Natural killer cell treated with Interleukin-12 subunit alpha and Interleukin-12 subunit beta and Interleukin-15 and Interleukin-18, amount 100 ng/mL, for 72 hours (primary cell): ENCODE measurements at regions not wholly inside any gene's neighbourhood (a gene's known extent, or its start where the extent isn't known, plus 50 kb on each side); places are given as distances from the start of the nearest gene placed in this dataset.

ENCODE experiments used
- ATAC-seq, 2 donors: fragments of 150-1000 bp; cut with Tn5 transposase in 1 of 2; sonication (Bioruptor Pico), chemical (Tn5 transposase) in 1 of 2; 2 replicates each; pipeline ENCODE4 v1.10.0; 2021
- DNase-seq: peaks from one replicate; pipeline ENCODE4 v3.0.0; 2022; ENCODE audit warnings: low spot score
- H3K27ac Mint-ChIP-seq, 2 donors: 1 replicate in 1 of 2; 2 replicates in 1 of 2; pipeline ENCODE4 v1.8.0; 2022; ENCODE audit warnings: mixed read lengths in 2 of 2, mild to moderate bottlenecking in 1 of 2, moderate library complexity in 1 of 2
- H3K27me3 Mint-ChIP-seq, 2 donors: 1 replicate in 1 of 2; 2 replicates in 1 of 2; pipeline ENCODE4 v1.8.0; 2022; ENCODE audit warnings: mixed read lengths in 2 of 2
- H3K36me3 Mint-ChIP-seq: one replicate; pipeline ENCODE4 v1.8.0; 2022; ENCODE audit warnings: mixed read lengths
- H3K4me1 Mint-ChIP-seq, 2 donors: 1 replicate in 1 of 2; 2 replicates in 1 of 2; pipeline ENCODE4 v1.8.0; 2022; ENCODE audit warnings: low read depth in 2 of 2, mixed read lengths in 2 of 2, mild to moderate bottlenecking in 1 of 2
- H3K4me3 Mint-ChIP-seq: one replicate; pipeline ENCODE4 v1.8.0; 2022; ENCODE audit warnings: mixed read lengths
- H3K9me3 Mint-ChIP-seq: 2 replicates; pipeline ENCODE4 v1.8.0; 2022; ENCODE audit warnings: mixed read lengths

DNA sequence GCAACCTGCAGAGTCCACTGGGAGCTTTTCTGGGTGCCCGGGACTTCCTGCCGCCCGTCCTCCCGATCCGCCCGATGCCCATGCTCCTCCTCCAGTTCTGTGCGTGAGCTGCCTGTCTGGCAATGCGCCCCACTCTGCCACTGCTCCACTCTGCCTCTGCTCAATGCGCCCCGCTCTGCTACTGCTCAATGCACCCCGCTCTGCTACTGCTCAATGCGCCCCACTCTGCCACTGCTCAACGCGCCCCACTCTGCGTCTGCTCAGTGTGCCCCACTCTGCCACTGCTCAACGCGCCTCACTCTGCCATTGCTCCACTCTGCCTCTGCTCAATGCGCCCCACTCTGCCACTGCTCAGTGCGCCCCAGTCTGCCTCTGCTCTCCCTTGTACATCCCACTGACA is 436.0 kb downstream of the NR2F1-AS1 start:
- Mint-ChIP-seq H3K36me3 (no peaks in the 10 kb centered on the region), H3K4me3 (no peak overlapping the region)

DNA sequence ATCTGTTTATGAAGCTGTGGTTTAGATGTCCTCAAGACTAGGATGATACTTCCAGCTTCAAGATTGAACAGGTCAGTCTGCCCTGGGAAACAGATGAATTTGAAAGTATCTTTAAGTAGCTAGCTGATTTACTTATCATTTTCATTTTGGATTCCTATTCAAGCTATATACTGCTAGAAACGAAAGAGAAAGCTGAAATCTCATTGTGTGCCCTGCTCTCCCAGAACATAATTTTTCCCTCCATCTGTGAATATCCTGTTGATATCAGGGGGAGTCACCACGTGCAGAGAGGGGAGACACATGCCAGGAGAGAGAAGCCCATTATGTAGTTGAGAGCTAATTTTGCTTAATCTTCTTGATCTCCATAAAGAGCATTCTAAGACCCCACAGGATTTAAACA is 439.1 kb downstream of the NR2F1-AS1 start:
- no peak overlapping the region for H3K4me3 Mint-ChIP-seq
- H3K36me3 Mint-ChIP-seq = no peaks in the 10 kb centered on the region
- no peaks in the 10 kb centered on the region for H3K27me3 Mint-ChIP-seq
- ATAC-seq (no peak), DNase-seq (no peak)
- no peak overlapping the region for H3K27ac Mint-ChIP-seq
- H3K4me1 Mint-ChIP-seq = no peaks in the 10 kb centered on the region
- H3K9me3 Mint-ChIP-seq = peaks cover 10% of the 10 kb centered on the region

More for the DNA sequence above, 436.0 kb downstream of the NR2F1-AS1 start:
- peaks cover 10% of the 10 kb centered on the region for H3K9me3 Mint-ChIP-seq
- no peak for DNase-seq
- peak in 1 of 2 donors; percentile 36 for ATAC-seq
- no peaks in the 10 kb centered on the region for H3K4me1 Mint-ChIP-seq
- no peak overlapping the region for H3K27ac Mint-ChIP-seq
- H3K27me3 Mint-ChIP-seq = no peaks in the 10 kb centered on the region

DNA sequence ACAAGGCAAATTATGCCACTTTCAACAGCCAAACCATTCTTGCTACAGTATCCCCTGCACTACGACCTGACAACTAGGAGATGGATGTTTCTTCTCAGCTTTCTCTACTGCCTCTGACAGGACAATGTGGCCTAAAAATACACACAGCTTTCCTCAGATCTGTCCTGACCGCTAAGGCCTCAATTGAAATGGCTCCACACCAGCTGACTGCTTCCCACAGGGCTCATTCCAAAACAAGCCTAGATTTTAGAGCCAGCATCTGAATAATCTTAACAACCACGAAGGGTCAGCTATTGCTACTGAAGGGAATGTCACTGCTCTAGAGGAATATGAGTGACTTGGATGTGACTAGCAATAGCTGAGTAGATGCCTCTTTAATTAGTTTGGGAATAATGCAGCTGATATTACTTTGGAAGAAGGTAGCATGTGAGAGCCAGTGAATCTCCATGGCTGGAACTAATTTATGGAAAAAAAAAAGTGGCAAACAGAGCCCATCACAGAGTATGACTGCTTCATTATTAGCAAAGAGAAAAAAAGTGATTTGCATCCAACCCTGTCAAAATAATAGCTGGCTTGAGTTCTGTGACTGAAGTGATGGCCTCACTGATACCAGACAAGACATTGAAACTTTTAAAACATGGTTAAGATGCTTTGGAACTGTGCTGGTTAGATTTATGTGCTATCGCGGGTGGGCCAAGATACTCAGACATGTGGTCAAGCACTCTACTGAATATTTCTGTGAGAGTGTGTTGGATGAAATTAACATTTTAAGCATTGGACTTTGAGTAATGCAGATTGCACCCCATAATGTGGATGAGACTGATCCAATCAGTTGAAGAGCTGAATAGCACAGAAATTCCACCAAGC is 450.2 kb downstream of the NR2F1-AS1 start:
- Mint-ChIP-seq H3K9me3 (no peaks in the 10 kb centered on the region), H3K36me3 (no peaks in the 10 kb centered on the region), H3K4me1 (no peaks in the 10 kb centered on the region), H3K4me3 (no peak overlapping the region), H3K27me3 (no peaks in the 10 kb centered on the region), H3K27ac (no peak overlapping the region)
- DNase-seq = no peak
- no peak for ATAC-seq

DNA sequence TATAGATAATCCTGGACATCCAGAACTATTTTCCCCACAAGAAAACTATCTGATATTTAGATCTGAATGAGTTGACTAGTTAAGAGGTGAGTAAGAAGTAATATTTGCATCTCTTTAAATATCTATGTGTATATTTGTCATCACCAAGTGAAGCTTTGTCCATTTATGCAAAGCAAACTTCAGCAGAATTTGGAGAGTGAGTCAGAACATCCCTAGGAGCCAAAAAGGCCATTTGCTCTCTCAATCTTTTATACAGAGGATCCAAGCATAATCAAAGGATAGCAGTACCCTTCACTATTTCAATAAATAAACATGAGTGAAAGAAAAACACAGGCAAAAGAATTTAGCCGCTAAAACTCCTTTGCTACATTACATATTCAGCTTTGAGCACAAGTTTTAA is 454.4 kb downstream of the NR2F1-AS1 start:
- Mint-ChIP-seq H3K9me3 (peaks cover 3% of the 10 kb centered on the region), H3K27ac (no peak overlapping the region), H3K4me3 (no peak overlapping the region), H3K27me3 (no peaks in the 10 kb centered on the region), H3K36me3 (no peaks in the 10 kb centered on the region), H3K4me1 (no peaks in the 10 kb centered on the region)
- ATAC-seq = no peak
- DNase-seq = no peak

DNA sequence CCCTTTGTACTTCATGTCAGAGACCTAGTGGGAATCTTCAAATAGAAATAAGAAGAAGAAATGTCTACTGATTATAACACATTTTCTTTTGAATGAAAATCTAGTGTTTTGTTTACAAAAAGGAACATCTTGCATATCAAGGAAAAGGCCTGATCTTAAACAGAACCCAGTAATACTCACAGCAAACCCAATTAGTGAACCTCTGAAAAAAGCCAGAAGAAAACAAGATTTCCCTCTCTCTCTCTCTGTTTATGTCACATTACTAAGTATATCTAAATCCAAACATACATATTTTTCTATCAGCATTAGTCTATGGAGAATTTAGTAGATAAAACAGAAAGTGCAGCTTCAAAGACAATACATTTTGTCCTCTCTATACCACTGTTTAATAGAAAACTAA is 457.9 kb downstream of the NR2F1-AS1 start:
- no peak overlapping the region for H3K27ac Mint-ChIP-seq
- H3K4me1 Mint-ChIP-seq = no peaks in the 10 kb centered on the region
- H3K36me3 Mint-ChIP-seq = no peaks in the 10 kb centered on the region
- ATAC-seq (no peak), DNase-seq (no peak)
- H3K27me3 Mint-ChIP-seq = no peaks in the 10 kb centered on the region
- peaks cover 7% of the 10 kb centered on the region for H3K9me3 Mint-ChIP-seq
- H3K4me3 Mint-ChIP-seq = no peak overlapping the region

DNA sequence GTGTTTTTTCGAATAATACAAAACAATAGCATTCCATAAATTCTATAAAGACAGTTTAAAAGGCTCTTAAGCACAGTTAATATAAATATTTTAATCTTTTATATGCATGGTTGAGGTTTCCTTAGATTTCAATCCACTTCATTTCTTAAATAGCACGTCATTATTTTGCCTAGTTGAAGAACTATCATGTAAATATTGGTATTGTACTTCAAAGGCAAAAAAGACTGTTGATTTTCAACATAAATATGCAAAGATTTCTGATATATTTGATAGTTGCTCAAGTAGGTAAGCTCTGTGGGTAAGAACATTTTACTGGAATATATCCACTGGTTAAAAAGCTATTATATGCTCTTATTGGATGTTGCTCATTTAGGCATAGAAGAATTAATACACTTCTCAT is 458.6 kb downstream of the NR2F1-AS1 start:
- Mint-ChIP-seq H3K9me3 (peaks cover 7% of the 10 kb centered on the region), H3K36me3 (no peaks in the 10 kb centered on the region), H3K27me3 (no peaks in the 10 kb centered on the region), H3K27ac (no peak overlapping the region), H3K4me3 (no peak overlapping the region), H3K4me1 (no peaks in the 10 kb centered on the region)
- DNase-seq (no peak), ATAC-seq (no peak)

DNA sequence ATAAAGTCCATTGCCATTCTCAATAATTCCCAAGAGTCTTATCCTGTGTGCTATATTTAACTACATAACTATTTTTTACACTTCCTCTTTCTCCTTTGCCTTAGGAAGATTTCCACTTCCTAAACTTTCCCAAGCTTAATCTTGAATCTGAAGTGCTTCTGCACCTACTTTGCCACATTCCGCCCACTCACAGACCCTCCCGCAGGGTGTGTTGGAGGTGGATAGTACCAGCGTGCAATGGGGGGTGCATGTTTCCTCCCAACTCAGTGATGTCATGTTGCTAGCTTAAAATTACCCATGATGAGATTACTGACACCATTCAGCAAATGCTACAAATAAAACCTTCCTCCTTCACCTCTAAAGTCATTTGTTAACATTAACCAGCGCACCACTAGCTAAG is 460.2 kb downstream of the NR2F1-AS1 start:
- DNase-seq (no peak), ATAC-seq (no peak)
- Mint-ChIP-seq H3K27me3 (no peaks in the 10 kb centered on the region), H3K36me3 (no peaks in the 10 kb centered on the region), H3K4me3 (no peak overlapping the region), H3K4me1 (no peaks in the 10 kb centered on the region), H3K9me3 (peaks cover 10% of the 10 kb centered on the region), H3K27ac (no peak overlapping the region)

DNA sequence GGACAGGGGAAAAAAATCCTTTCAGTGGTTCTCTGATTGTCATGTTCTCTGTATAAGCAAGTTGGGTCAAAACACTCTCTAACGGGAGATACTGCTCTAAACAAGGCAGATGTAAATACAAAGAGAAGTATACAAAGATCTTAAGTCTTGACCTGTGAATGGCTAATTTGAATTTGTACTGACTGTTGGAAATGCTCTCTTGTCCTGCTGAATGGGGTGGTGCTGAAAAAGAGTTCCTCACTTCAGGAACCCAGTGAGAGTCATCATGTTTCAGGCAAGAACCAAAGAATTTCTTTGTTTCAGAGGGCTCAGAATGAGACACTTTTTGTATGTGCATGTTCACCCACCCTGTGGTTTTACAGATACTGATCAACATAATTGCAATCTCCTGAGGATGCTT is 461.0 kb downstream of the NR2F1-AS1 start:
- Mint-ChIP-seq H3K9me3 (peaks cover 7% of the 10 kb centered on the region), H3K27ac (no peak overlapping the region), H3K27me3 (no peaks in the 10 kb centered on the region), H3K36me3 (no peaks in the 10 kb centered on the region), H3K4me1 (no peaks in the 10 kb centered on the region), H3K4me3 (no peak overlapping the region)
- ATAC-seq (no peak), DNase-seq (no peak)

DNA sequence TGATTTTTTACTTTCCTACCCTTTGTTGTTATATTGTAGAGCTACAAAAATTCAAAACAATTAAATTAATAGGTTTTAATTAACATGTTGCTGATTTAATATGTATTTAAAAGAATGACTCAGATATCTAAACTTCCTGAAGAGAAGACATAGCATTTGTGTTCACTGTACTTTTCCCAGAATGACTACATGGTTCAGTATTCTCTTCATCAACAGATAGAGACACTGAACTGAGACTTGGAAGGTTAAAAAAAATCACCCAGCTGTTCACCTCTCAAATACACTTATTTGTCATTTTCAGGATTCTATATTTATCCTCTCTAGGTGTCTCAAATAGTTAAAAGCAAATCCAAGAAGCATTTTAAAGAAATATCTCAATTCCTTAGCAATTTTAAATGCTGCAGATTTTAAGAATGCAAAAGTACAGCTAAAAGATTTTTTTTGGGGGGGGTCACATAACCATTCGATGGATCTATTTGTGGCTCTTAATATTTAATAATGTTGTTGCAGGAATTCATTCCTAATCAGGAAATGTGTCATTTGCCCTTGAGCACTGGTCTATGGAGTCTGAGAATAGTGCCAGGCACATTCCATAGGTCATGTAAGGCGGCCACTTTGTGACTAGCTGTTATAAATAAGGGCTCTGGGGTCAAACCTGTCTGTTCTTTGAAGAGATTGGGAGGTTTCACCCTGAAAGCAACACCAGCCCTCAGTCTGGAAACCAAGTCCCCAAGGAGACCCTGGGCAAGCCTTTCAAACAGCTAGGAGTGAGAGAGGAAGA is 463.1 kb downstream of the NR2F1-AS1 start:
- Mint-ChIP-seq H3K4me1 (no peaks in the 10 kb centered on the region), H3K4me3 (no peak overlapping the region), H3K27me3 (no peaks in the 10 kb centered on the region), H3K27ac (no peak overlapping the region), H3K36me3 (no peaks in the 10 kb centered on the region), H3K9me3 (peaks cover 7% of the 10 kb centered on the region)
- ATAC-seq = no peak
- DNase-seq = no peak

DNA sequence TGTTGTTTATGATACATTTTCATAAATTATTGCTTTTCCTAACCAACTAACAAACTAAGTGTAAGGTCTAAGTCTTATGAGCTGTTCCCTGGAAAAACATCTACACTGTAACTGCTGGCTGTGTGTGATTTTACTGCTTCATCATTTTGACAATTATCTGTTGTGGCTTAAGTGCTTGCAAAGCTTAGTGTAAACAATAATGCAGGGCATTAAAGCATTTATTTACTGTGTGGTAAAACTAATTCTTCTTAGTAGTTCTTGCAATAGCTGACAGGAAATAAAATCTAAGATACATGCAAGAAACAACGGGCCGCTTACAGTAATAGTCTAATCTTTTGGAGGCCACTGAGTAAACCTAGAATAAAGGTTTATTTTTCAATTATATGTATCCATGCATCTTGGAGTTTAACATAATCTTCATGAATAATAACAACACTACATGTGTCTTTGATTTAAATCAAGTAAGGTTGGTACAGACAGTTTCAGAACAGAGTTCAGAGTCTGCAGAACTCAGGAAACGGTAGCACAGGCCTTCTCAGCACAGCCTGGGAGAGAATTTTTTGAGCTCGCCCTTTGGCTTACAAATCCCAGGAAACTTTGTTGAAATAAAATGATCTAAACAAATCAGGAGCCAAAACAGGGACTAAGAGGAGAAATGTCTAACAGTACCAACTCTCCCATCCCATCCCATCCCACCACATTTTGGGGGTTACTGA is 473.1 kb downstream of the NR2F1-AS1 start:
- ATAC-seq (no peak), DNase-seq (no peak)
- H3K27ac Mint-ChIP-seq = no peak overlapping the region
- no peak overlapping the region for H3K4me3 Mint-ChIP-seq
- H3K36me3 Mint-ChIP-seq = no peaks in the 10 kb centered on the region
- no peaks in the 10 kb centered on the region for H3K4me1 Mint-ChIP-seq
- H3K27me3 Mint-ChIP-seq = no peaks in the 10 kb centered on the region
- H3K9me3 Mint-ChIP-seq = peaks cover 4% of the 10 kb centered on the region

DNA sequence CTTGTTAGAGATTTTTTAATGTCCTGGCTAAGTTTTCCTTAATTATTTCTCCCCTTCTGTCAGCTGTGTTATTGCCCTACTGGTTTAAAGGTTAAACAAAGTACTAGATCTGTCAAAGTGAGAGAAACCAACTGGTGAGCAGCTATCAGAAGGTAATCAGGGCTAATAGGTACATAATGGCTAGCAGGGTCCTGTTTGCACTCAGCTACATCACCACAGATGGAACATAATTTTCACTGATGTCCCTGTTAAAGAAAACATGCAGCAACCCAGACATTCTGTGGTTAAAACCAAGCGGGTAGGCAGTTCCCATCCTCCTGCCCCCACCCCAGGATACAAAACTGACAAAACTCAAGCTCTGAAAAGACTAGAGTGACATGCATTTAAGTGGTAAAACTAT is 473.9 kb downstream of the NR2F1-AS1 start:
- Mint-ChIP-seq H3K27ac (no peak overlapping the region), H3K36me3 (no peaks in the 10 kb centered on the region), H3K4me3 (no peak overlapping the region), H3K27me3 (no peaks in the 10 kb centered on the region), H3K4me1 (no peaks in the 10 kb centered on the region), H3K9me3 (peaks cover 4% of the 10 kb centered on the region)
- no peak for ATAC-seq
- DNase-seq = no peak

DNA sequence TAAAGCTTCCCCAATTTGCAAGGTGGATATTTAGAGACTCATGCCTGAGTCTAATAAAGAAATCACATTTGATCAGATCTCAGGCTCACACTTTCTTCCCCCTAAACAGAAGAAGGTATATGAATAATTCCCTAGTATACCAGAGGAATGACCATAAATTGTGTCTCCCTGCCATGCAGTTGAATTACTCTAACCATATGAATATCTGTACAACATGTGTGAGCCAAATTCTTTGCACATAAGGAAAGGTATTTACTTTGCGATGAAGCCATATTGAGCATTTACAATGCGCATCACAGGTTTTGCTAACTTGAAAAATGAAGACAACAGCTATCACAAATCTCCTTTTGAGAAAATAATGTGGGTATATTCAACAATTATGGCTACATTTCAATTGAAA is 479.4 kb downstream of the NR2F1-AS1 start:
- ATAC-seq = no peak
- Mint-ChIP-seq H3K27me3 (no peaks in the 10 kb centered on the region), H3K4me3 (no peak overlapping the region), H3K36me3 (no peaks in the 10 kb centered on the region), H3K4me1 (no peaks in the 10 kb centered on the region), H3K9me3 (peaks cover 14% of the 10 kb centered on the region), H3K27ac (no peak overlapping the region)
- no peak for DNase-seq

DNA sequence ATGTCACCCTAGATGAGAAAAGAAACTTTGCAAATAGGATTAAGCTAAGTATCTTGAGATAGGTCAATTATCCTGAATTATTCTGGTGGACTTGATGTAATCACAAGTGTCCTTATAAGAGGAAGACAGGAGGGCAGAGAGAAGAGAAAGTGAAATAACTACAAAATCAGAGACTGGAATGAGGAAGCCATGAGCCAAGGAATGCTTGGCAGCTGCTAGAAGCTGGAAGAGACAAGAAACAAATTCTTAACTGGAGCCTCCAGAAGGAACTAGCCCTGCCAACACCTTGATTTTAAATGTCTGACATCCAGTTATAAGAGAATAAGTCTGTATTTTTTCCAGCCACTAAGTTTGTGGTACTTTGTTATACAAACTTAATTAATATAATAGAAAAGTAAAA is 480.0 kb downstream of the NR2F1-AS1 start:
- Mint-ChIP-seq H3K36me3 (no peaks in the 10 kb centered on the region), H3K4me3 (no peak overlapping the region), H3K27me3 (no peaks in the 10 kb centered on the region), H3K9me3 (peaks cover 14% of the 10 kb centered on the region), H3K4me1 (no peaks in the 10 kb centered on the region), H3K27ac (no peak overlapping the region)
- DNase-seq = no peak
- no peak for ATAC-seq

DNA sequence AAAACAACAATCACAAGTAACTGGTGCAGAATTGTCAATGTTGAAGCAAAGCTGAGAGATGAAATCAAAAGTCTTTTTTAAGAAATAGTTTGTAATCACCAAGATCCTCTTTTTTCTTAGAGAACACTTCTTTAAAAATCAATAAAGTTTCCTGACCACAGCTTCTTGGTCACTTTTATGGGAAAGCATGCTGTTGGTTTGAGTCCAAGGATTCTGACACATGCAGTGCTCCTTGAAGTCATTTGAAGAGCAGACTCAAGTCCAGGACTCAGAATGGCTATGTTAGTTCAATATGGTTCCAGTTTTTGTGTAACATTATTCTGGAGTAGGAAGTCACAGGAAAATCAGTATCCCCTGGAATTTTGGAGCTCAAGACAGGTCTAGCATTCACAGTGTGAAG is 480.6 kb downstream of the NR2F1-AS1 start:
- peaks cover 14% of the 10 kb centered on the region for H3K9me3 Mint-ChIP-seq
- no peaks in the 10 kb centered on the region for H3K36me3 Mint-ChIP-seq
- no peaks in the 10 kb centered on the region for H3K4me1 Mint-ChIP-seq
- ATAC-seq (no peak), DNase-seq (no peak)
- no peak overlapping the region for H3K4me3 Mint-ChIP-seq
- H3K27me3 Mint-ChIP-seq = no peaks in the 10 kb centered on the region
- H3K27ac Mint-ChIP-seq = no peak overlapping the region
